K562 (cell line): ENCODE measurements at regions not wholly inside any gene's neighbourhood (a gene's known extent, or its start where the extent isn't known, plus 50 kb on each side); places are given as distances from the start of the nearest gene placed in this dataset.

Source experiments
- SMARCE1 ChIP-seq: fragments of 450-650 bp; IDR thresholded peaks from 2 replicates; pipeline ENCODE4 v1.7.1; 2016; ENCODE audit warnings: mild to moderate bottlenecking
- ZNF239 ChIP-seq: fragments of 250-450 bp; sonication (Bioruptor Pico); IDR thresholded peaks from 2 replicates; pipeline ENCODE4 v1.4.0; 2020; ENCODE audit warnings: mild to moderate bottlenecking
- ZNF507 ChIP-seq: conservative IDR thresholded peaks from 2 replicates; pipeline ENCODE4 v1.6.1; 2017; ENCODE audit warnings: missing genetic modification characterization, missing compliant biosample characterization
- TF ChIP-seq, protein P1 (sequence below): sonication (generic); formaldehyde crosslinking; IDR thresholded peaks from 2 replicates; pipeline ENCODE4 v1.8.0; 2023; ENCODE audit warnings: missing genetic modification reagents, mild to moderate bottlenecking, borderline replicate concordance
- TF ChIP-seq, protein P2 (sequence below): fragments of 250-450 bp; sonication (Bioruptor Pico); IDR thresholded peaks from 2 replicates; pipeline ENCODE4 v1.4.0; 2020; ENCODE audit warnings: mild to moderate bottlenecking, moderate library complexity, borderline replicate concordance

DNA sequence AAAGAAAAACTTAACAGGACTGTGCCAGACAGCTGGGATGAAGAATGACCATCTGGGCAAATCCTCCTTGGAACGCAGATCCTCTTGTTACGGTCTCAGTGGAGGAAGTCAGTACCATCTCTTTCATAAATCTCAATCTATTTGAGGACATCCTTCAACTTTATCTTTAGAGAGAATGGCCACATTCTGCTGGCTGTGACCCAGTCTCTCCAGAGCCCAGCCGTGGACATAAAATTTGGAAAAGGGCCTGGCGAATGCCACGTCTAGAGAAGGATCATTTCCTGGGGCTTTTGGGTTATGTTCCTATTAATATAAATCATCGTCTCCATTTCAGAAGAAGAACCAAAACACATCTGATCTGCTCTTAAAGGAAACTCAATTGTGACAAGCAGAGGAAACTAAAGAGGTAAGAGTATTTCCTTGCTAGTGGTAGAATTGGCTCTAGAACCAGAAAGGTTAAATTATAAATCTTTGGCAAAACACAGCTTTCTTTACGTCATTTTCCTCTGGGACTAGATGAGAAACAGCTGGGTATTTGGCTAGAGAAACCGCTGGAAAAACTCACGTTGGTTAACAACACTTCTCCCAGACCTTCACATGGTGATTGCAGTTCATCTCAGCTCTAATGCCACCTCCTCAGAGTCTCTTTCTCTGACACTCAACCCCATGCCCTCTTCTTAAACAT, 164.7 kb downstream of the CHIC2 start (continued):
- TF ChIP-seq, protein P1, sequence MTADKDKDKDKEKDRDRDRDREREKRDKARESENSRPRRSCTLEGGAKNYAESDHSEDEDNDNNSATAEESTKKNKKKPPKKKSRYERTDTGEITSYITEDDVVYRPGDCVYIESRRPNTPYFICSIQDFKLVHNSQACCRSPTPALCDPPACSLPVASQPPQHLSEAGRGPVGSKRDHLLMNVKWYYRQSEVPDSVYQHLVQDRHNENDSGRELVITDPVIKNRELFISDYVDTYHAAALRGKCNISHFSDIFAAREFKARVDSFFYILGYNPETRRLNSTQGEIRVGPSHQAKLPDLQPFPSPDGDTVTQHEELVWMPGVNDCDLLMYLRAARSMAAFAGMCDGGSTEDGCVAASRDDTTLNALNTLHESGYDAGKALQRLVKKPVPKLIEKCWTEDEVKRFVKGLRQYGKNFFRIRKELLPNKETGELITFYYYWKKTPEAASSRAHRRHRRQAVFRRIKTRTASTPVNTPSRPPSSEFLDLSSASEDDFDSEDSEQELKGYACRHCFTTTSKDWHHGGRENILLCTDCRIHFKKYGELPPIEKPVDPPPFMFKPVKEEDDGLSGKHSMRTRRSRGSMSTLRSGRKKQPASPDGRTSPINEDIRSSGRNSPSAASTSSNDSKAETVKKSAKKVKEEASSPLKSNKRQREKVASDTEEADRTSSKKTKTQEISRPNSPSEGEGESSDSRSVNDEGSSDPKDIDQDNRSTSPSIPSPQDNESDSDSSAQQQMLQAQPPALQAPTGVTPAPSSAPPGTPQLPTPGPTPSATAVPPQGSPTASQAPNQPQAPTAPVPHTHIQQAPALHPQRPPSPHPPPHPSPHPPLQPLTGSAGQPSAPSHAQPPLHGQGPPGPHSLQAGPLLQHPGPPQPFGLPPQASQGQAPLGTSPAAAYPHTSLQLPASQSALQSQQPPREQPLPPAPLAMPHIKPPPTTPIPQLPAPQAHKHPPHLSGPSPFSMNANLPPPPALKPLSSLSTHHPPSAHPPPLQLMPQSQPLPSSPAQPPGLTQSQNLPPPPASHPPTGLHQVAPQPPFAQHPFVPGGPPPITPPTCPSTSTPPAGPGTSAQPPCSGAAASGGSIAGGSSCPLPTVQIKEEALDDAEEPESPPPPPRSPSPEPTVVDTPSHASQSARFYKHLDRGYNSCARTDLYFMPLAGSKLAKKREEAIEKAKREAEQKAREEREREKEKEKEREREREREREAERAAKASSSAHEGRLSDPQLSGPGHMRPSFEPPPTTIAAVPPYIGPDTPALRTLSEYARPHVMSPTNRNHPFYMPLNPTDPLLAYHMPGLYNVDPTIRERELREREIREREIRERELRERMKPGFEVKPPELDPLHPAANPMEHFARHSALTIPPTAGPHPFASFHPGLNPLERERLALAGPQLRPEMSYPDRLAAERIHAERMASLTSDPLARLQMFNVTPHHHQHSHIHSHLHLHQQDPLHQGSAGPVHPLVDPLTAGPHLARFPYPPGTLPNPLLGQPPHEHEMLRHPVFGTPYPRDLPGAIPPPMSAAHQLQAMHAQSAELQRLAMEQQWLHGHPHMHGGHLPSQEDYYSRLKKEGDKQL (CRISPR knock-in tag) = no peak
- TF ChIP-seq, protein P2, sequence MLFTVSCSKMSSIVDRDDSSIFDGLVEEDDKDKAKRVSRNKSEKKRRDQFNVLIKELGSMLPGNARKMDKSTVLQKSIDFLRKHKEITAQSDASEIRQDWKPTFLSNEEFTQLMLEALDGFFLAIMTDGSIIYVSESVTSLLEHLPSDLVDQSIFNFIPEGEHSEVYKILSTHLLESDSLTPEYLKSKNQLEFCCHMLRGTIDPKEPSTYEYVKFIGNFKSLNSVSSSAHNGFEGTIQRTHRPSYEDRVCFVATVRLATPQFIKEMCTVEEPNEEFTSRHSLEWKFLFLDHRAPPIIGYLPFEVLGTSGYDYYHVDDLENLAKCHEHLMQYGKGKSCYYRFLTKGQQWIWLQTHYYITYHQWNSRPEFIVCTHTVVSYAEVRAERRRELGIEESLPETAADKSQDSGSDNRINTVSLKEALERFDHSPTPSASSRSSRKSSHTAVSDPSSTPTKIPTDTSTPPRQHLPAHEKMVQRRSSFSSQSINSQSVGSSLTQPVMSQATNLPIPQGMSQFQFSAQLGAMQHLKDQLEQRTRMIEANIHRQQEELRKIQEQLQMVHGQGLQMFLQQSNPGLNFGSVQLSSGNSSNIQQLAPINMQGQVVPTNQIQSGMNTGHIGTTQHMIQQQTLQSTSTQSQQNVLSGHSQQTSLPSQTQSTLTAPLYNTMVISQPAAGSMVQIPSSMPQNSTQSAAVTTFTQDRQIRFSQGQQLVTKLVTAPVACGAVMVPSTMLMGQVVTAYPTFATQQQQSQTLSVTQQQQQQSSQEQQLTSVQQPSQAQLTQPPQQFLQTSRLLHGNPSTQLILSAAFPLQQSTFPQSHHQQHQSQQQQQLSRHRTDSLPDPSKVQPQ (CRISPR knock-in tag) = no peak
- TF ChIP-seq ZNF239 (CRISPR knock-in tag) = no peak
- TF ChIP-seq SMARCE1 = no peak
- TF ChIP-seq ZNF507 (tag) = no peak
